SU-DHL-6 (cell line): ENCODE measurements at regions not wholly inside any gene's neighbourhood (a gene's known extent, or its start where the extent isn't known, plus 50 kb on each side); places are given as distances from the start of the nearest gene placed in this dataset.

ENCODE experiments used
- H2AFZ ChIP-seq: fragments of 200-600 bp; sonication (generic); 2 replicates; pipeline ENCODE4 v1.6.1; 2014; ENCODE audit warnings: low read depth, mild to moderate bottlenecking, moderate library complexity, mixed read lengths, antibody characterized with exemption, low read length; ENCODE audit not compliant: severe bottlenecking
- H3F3A ChIP-seq: fragments of 200-600 bp; shearing (Covaris generic); 2 replicates; pipeline ENCODE4 v1.6.0; 2016; ENCODE audit warnings: antibody characterized with exemption, mild to moderate bottlenecking; ENCODE audit not compliant: insufficient read depth
- H3K27ac ChIP-seq: fragments of 200-600 bp; sonication (generic); 2 replicates; pipeline ENCODE4 v1.5.1; 2016; ENCODE audit warnings: low read depth, mild to moderate bottlenecking, low read length, moderate library complexity, mixed read lengths
- H3K27me3 ChIP-seq: fragments of 200-600 bp; sonication (generic), shearing (Covaris generic); 2 replicates; pipeline ENCODE4 v1.6.0; 2014; ENCODE audit warnings: mild to moderate bottlenecking, low read length
- H3K36me3 ChIP-seq: fragments of 200-600 bp; sonication (generic); 2 replicates; pipeline ENCODE4 v1.6.1; 2014; ENCODE audit warnings: mild to moderate bottlenecking, low read length, mixed read lengths
- H3K4me2 ChIP-seq: fragments of 300-600, 200-600 bp; shearing (Covaris generic), sonication (generic); 2 replicates; pipeline ENCODE4 v1.6.0; 2014; ENCODE audit warnings: low read length, low read depth, mild to moderate bottlenecking; ENCODE audit not compliant: poor library complexity, severe bottlenecking
- H3K4me3 ChIP-seq: fragments of 200-600 bp; sonication (generic); 2 replicates; pipeline ENCODE4 v1.5.1; 2014; ENCODE audit warnings: antibody characterized with exemption, low read length, mild to moderate bottlenecking, mixed read lengths; ENCODE audit not compliant: insufficient read depth, poor library complexity, severe bottlenecking
- H3K79me2 ChIP-seq: fragments of 200-600 bp; sonication (generic); 2 replicates; pipeline ENCODE4 v1.6.1; 2014; ENCODE audit warnings: mild to moderate bottlenecking, low read length, moderate library complexity; ENCODE audit not compliant: insufficient read depth
- H3K9ac ChIP-seq: fragments of 200-600 bp; sonication (generic); 2 replicates; pipeline ENCODE4 v1.7.0; 2014; ENCODE audit warnings: mild to moderate bottlenecking, low read length
- H3K9me2 ChIP-seq: fragments of 200-600 bp; sonication (generic); replicated peaks from 2 replicates; pipeline ENCODE4 v1.6.1; 2014; ENCODE audit warnings: low read length; ENCODE audit not compliant: insufficient read depth
- H3K9me3 ChIP-seq: fragments of 200-600 bp; sonication (generic); 2 replicates; pipeline ENCODE4 v1.6.1; 2014; ENCODE audit warnings: low read length, mixed read lengths; ENCODE audit not compliant: insufficient read depth
- H4K20me1 ChIP-seq: fragments of 200-600 bp; sonication (generic); 2 replicates; pipeline ENCODE4 v1.6.1; 2014; ENCODE audit warnings: low read depth, mild to moderate bottlenecking, antibody characterized with exemption, low read length, moderate library complexity, mixed read lengths
- CTCF ChIP-seq: fragments of 200-600 bp; sonication (generic); IDR thresholded peaks from one replicate; pipeline ENCODE4 v1.5.1; 2017; ENCODE audit warnings: antibody characterized with exemption, mild to moderate bottlenecking, low read length, moderate library complexity; ENCODE audit not compliant: insufficient read depth, poor library complexity, severe bottlenecking
- EZH2phosphoT487 ChIP-seq: fragments of 200-600 bp; sonication (generic), shearing (Covaris generic); conservative IDR thresholded peaks from 2 replicates; pipeline ENCODE4 v1.6.1; 2018; ENCODE audit warnings: mild to moderate bottlenecking, antibody characterized with exemption, low read length, moderate library complexity, mixed read lengths

GRCh38 chr18:60663060-60663989 lies 290.8 kb upstream of the MC4R start:
- no peaks in the 10 kb centered on the region for H4K20me1 ChIP-seq
- H3K9me3 ChIP-seq, result no peaks in the 10 kb centered on the region
- H3K27ac ChIP-seq, result no peak overlapping the region
- H3K9ac ChIP-seq, result no peak overlapping the region
- H2AFZ ChIP-seq, result no peak overlapping the region
- H3K27me3 ChIP-seq, result no peaks in the 10 kb centered on the region
- H3K79me2 ChIP-seq, result no peaks in the 10 kb centered on the region
- no peaks in the 10 kb centered on the region for H3K9me2 ChIP-seq
- H3K4me2 ChIP-seq, result no peak overlapping the region
- TF ChIP-seq EZH2phosphoT487 (no peak), CTCF (no peak)
- H3F3A ChIP-seq, result no peaks in the 10 kb centered on the region
- H3K36me3 ChIP-seq, result no peaks in the 10 kb centered on the region
- H3K4me3 ChIP-seq, result no peak overlapping the region

GRCh38 chr18:60664736-60665135 lies 292.2 kb upstream of the MC4R start:
- Histone ChIP-seq H3K9me3 (no peaks in the 10 kb centered on the region), H3K27ac (no peak overlapping the region), H3K27me3 (no peaks in the 10 kb centered on the region), H2AFZ (no peak overlapping the region), H3K9me2 (no peaks in the 10 kb centered on the region), H3K4me2 (no peak overlapping the region), H3K4me3 (no peak overlapping the region), H3K79me2 (no peaks in the 10 kb centered on the region), H4K20me1 (no peaks in the 10 kb centered on the region), H3F3A (no peaks in the 10 kb centered on the region), H3K9ac (no peak overlapping the region), H3K36me3 (no peaks in the 10 kb centered on the region)
- no peak for TF ChIP-seq CTCF
- no peak for TF ChIP-seq EZH2phosphoT487

GRCh38 chr18:60667016-60667415 lies 294.4 kb upstream of the MC4R start:
- H3K4me3 ChIP-seq, result no peak overlapping the region
- H3F3A ChIP-seq, result no peaks in the 10 kb centered on the region
- no peak overlapping the region for H3K27ac ChIP-seq
- H3K9ac ChIP-seq, result no peak overlapping the region
- H3K79me2 ChIP-seq, result no peaks in the 10 kb centered on the region
- no peak for TF ChIP-seq EZH2phosphoT487
- no peak for TF ChIP-seq CTCF
- H3K36me3 ChIP-seq, result no peaks in the 10 kb centered on the region
- H4K20me1 ChIP-seq, result no peaks in the 10 kb centered on the region
- no peaks in the 10 kb centered on the region for H3K27me3 ChIP-seq
- H3K9me2 ChIP-seq, result no peaks in the 10 kb centered on the region
- no peak overlapping the region for H3K4me2 ChIP-seq
- H3K9me3 ChIP-seq, result no peaks in the 10 kb centered on the region
- no peak overlapping the region for H2AFZ ChIP-seq
